Type B pancreatic cell (in vitro differentiated cells): ENCODE measurements at regions not wholly inside any gene's neighbourhood (a gene's known extent, or its start where the extent isn't known, plus 50 kb on each side); places are given as distances from the start of the nearest gene placed in this dataset.
A peak's percentile ranks its signal among the peaks of the same experiment; 100 is the strongest.
"Not testable (repeated sequence)": the region's sequence is repeated elsewhere in the genome, so short reads cannot be mapped to it uniquely, and the experiment has no call there.

ENCODE experiments used
- DNase-seq: peaks from one replicate; pipeline ENCODE4 v3.0.0; 2021; ENCODE audit warnings: mixed read lengths; ENCODE audit not compliant: unreplicated experiment; ENCODE audit errors: extremely low spot score
- H3K27ac Mint-ChIP-seq: 2 replicates; pipeline ENCODE4 v1.8.0; 2021; ENCODE audit warnings: mild to moderate bottlenecking, mixed read lengths
- H3K27me3 Mint-ChIP-seq: 2 replicates; pipeline ENCODE4 v1.8.0; 2021; ENCODE audit warnings: mixed read lengths
- H3K36me3 Mint-ChIP-seq: 2 replicates; pipeline ENCODE4 v1.8.0; 2021; ENCODE audit warnings: mixed read lengths
- H3K4me1 Mint-ChIP-seq: one replicate; pipeline ENCODE4 v1.8.0; 2021; ENCODE audit warnings: mixed read lengths; ENCODE audit not compliant: unreplicated experiment
- H3K4me3 Mint-ChIP-seq: 2 replicates; pipeline ENCODE4 v1.8.0; 2021; ENCODE audit warnings: mild to moderate bottlenecking, mixed read lengths
- H3K9me3 Mint-ChIP-seq: 2 replicates; pipeline ENCODE4 v1.8.0; 2021; ENCODE audit warnings: mixed read lengths
- TF ChIP-seq, protein P1 (sequence below): fragments of 200-600 bp; sonication (generic); conservative IDR thresholded peaks from 2 replicates; pipeline ENCODE4 v1.5.0; 2021; ENCODE audit warnings: antibody characterized with exemption, mild to moderate bottlenecking

DNA sequence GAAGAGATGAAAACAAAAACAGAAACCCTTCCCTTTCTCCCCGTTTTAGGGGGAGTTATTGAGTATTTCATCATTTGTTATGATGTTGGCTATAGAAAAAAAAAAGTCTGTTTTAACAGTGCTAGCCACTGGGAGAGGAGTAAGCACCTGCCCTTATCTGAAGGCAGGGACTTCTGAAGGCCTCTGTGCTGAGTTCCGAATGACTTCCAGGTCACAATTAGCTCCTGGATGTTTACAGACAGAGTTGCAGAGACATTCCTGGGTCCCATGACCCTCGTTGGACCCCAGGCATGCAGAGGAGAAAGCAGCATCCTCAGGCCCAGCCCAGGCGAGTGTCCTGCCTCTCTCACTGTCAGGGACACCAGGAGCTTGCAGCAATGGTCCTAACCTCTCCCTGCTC is 328.5 kb downstream of the CACNA1B start:
- H3K27me3 Mint-ChIP-seq, DNase-seq, H3K4me3 Mint-ChIP-seq, H3K4me1 Mint-ChIP-seq, H3K9me3 Mint-ChIP-seq, H3K27ac Mint-ChIP-seq, H3K36me3 Mint-ChIP-seq: not testable (repeated sequence)

- not testable (repeated sequence) for H3K27ac Mint-ChIP-seq, H3K27me3 Mint-ChIP-seq, H3K36me3 Mint-ChIP-seq, DNase-seq, H3K4me1 Mint-ChIP-seq, H3K4me3 Mint-ChIP-seq, H3K9me3 Mint-ChIP-seq
Measured at GRCh38 chr9:138207300-138208179, 330.0 kb downstream of the CACNA1B start.

DNA sequence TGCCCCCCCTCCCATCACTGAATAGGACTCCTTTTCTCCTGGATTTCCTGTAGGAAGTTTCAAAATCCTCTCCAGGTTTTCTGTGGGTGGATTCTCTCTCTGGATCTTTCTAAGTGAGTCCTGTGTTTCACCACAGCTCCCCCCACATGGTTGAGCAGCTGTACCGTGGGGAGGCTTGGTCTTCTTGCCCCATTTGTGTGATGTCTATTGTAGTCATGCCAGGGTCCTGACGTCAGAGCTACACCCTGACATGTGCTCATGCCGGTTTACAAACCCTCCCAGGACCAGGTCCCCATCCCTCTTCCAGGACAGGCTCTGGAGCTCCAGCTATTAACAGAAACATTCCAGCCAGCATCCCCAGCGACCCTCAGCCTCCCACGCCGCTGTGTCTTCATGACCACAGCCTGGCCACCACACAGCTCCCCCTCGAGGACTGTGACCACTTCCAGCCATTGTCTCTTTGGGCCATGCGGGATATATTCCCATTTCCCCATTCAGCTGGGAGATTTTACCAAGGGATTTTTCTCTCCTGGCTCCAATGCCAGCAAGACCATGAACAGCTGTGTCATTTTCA is 331.6 kb downstream of the CACNA1B start:
- not testable (repeated sequence) for H3K27me3 Mint-ChIP-seq, H3K4me3 Mint-ChIP-seq, H3K36me3 Mint-ChIP-seq, H3K27ac Mint-ChIP-seq, H3K4me1 Mint-ChIP-seq, DNase-seq, H3K9me3 Mint-ChIP-seq

DNA sequence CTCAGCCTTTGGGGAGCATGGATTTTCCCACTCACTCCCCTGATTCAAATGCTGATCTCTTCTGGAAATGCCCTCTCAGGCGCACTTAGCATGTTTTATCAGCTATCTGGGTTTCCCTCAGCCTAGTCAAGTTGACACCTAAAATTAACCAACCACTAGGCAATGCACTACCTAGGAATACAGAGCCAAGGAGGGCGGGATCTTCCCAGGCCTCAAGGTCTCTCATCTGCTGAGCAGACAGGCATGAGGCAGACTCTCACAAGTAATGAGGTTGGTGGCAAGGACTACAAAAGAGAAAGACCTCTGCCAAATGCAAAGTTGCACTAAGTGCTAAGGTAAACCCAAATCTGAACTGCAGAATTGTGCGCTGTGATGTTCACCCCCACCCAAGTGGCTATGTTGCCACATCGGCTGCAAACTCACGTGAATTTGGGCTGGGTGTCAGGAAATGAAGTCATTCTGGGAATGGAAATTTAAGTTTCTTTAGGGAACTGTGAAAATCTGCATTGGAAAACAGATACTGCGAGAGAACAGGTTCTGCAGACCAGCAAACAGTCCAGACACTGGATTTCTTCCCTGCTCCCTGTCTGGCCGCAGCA is 332.9 kb downstream of the CACNA1B start:
- not testable (repeated sequence) for H3K27me3 Mint-ChIP-seq, DNase-seq, H3K4me1 Mint-ChIP-seq, H3K36me3 Mint-ChIP-seq, H3K27ac Mint-ChIP-seq, H3K9me3 Mint-ChIP-seq, H3K4me3 Mint-ChIP-seq

GRCh38 chr9:138211070-138211469 is 333.5 kb downstream of the CACNA1B start:
- H3K27me3 Mint-ChIP-seq, H3K9me3 Mint-ChIP-seq, H3K27ac Mint-ChIP-seq, H3K4me1 Mint-ChIP-seq, H3K4me3 Mint-ChIP-seq, DNase-seq, H3K36me3 Mint-ChIP-seq: not testable (repeated sequence)

- H3K9me3 Mint-ChIP-seq, H3K4me3 Mint-ChIP-seq, H3K27me3 Mint-ChIP-seq, H3K36me3 Mint-ChIP-seq, H3K27ac Mint-ChIP-seq, DNase-seq, H3K4me1 Mint-ChIP-seq: not testable (repeated sequence)
- TF ChIP-seq, protein P1, sequence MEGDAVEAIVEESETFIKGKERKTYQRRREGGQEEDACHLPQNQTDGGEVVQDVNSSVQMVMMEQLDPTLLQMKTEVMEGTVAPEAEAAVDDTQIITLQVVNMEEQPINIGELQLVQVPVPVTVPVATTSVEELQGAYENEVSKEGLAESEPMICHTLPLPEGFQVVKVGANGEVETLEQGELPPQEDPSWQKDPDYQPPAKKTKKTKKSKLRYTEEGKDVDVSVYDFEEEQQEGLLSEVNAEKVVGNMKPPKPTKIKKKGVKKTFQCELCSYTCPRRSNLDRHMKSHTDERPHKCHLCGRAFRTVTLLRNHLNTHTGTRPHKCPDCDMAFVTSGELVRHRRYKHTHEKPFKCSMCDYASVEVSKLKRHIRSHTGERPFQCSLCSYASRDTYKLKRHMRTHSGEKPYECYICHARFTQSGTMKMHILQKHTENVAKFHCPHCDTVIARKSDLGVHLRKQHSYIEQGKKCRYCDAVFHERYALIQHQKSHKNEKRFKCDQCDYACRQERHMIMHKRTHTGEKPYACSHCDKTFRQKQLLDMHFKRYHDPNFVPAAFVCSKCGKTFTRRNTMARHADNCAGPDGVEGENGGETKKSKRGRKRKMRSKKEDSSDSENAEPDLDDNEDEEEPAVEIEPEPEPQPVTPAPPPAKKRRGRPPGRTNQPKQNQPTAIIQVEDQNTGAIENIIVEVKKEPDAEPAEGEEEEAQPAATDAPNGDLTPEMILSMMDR, result peak; percentile 63
Measured at GRCh38 chr9:138211544-138212219, 334.1 kb downstream of the CACNA1B start.

GRCh38 chr9:138212811-138213210 is 335.2 kb downstream of the CACNA1B start:
- not testable (repeated sequence) for H3K27me3 Mint-ChIP-seq

GRCh38 chr9:138213748-138214147 is 336.2 kb downstream of the CACNA1B start:
- not testable (repeated sequence) for H3K9me3 Mint-ChIP-seq, H3K27ac Mint-ChIP-seq, H3K4me3 Mint-ChIP-seq

More at GRCh38 chr9:138212811-138213210, 335.2 kb downstream of the CACNA1B start:
- not testable (repeated sequence) for H3K4me1 Mint-ChIP-seq, H3K9me3 Mint-ChIP-seq, H3K36me3 Mint-ChIP-seq, H3K4me3 Mint-ChIP-seq, H3K27ac Mint-ChIP-seq, DNase-seq

DNA sequence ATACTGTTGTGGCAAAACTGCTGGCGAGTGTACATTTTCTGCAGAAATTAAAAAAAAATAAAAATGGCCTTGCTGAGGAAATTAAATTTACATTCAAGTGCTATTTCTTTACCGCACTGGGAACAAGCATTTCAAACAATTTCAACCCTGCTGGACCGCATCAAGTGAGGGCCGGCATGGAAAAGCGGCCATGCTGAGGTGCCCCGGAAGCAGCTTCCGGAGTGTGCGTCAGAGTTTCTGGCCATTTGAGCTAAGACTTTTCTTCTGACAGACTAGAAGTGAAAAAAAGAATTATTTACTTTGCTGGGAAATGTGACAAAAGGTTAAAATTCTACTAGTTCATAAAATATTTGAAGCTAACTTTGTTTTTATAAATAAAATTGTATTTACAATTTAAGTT is 337.0 kb downstream of the CACNA1B start:
- H3K36me3 Mint-ChIP-seq, H3K4me1 Mint-ChIP-seq, H3K9me3 Mint-ChIP-seq, DNase-seq, H3K4me3 Mint-ChIP-seq, H3K27me3 Mint-ChIP-seq, H3K27ac Mint-ChIP-seq: not testable (repeated sequence)

More at GRCh38 chr9:138213748-138214147, 336.2 kb downstream of the CACNA1B start:
- DNase-seq, H3K4me1 Mint-ChIP-seq, H3K36me3 Mint-ChIP-seq, H3K27me3 Mint-ChIP-seq: not testable (repeated sequence)

- not testable (repeated sequence) for H3K27ac Mint-ChIP-seq, H3K4me3 Mint-ChIP-seq, DNase-seq
Measured at GRCh38 chr9:138215588-138215987, 338.0 kb downstream of the CACNA1B start.

DNA sequence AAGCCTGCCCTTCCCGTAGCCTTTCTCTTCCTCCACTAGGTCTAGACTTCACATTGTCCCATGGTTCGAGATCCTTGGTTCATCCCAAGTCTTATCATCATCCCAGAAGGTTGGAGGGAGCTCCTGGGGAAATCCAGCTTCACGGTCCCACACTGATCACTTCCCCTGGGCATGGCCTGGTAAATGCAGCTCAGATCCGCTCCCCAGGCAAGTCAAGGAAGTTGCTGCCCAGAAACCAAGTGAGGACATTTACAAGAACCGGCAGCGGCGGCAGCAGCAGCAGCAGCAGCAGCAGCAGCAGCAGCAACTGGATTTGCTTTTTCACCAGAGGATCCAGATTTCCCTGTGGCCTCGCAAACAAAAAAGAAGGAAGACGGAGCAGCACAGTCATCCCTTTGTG is 339.2 kb downstream of the CACNA1B start:
- H3K4me3 Mint-ChIP-seq, H3K27ac Mint-ChIP-seq, DNase-seq, H3K4me1 Mint-ChIP-seq, H3K27me3 Mint-ChIP-seq, H3K9me3 Mint-ChIP-seq, H3K36me3 Mint-ChIP-seq: not testable (repeated sequence)

More at GRCh38 chr9:138215588-138215987, 338.0 kb downstream of the CACNA1B start:
- H3K27me3 Mint-ChIP-seq, H3K36me3 Mint-ChIP-seq, H3K4me1 Mint-ChIP-seq, H3K9me3 Mint-ChIP-seq: not testable (repeated sequence)

DNA sequence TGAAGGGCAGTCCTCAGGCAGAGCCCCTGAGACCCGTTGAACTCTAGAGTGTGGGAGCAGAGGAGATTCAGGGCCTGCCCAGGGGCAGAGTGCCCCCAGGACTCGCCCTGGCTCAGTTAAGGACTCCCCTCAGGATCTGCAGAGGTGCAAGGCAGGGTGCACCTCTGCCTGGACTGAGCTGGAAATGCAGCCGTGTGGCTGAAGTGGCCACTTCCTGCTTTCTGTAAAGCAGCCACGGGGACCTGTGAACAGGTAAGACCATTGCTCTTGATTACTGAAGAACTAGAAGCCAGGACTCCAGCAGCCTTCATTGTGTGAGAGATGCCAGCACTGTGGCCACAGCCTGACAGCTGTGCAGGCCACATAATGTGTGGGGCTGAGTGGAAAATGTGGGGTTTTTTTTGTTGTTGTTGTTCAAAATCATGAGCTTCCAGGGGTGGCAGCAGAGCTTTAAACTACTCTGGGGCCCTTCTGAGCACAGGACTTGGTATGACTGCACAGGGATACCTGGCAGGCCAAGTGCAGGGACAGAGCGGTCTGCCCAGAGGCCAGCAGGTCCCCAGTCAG is 339.8 kb downstream of the CACNA1B start:
- H3K4me3 Mint-ChIP-seq, result peak overlapping the region; percentile 26
- H3K4me1 Mint-ChIP-seq, H3K9me3 Mint-ChIP-seq, H3K36me3 Mint-ChIP-seq, H3K27ac Mint-ChIP-seq, H3K27me3 Mint-ChIP-seq, DNase-seq: not testable (repeated sequence)
